GM12878 (cell line): ENCODE measurements at regions not wholly inside any gene's neighbourhood (a gene's known extent, or its start where the extent isn't known, plus 50 kb on each side); places are given as distances from the start of the nearest gene placed in this dataset.

Experiments
- ATAC-seq: fragments of 200-7000 bp; cut with Tn5 transposase; 3 replicates; pipeline ENCODE4 v1.9.1; 2020; ENCODE audit warnings: mild to moderate bottlenecking, moderate library complexity
- BruUV-seq: library from RNA; stranded (reverse); fragments of 400-500 nt; replicated peaks from 2 replicates; lab custom pipeline; 2021; lab: Mats Ljungman, UMichigan
- CTCF ChIA-PET: fragments of 300-600 bp; sonication (Branson Sonifier 250); formaldehyde crosslinking; extraction: SDS; loops from one replicate; lab custom pipeline; 2021; ENCODE audit warnings: inconsistent platforms; lab: Yijun Ruan, JAX
- POLR2A ChIA-PET: fragments of 350-600 bp; formaldehyde crosslinking; extraction: SDS; loops from one replicate; lab custom pipeline; 2021; ENCODE audit warnings: inconsistent platforms; lab: Charles Lee
- RAD21 ChIA-PET: fragments of 300-600 bp; sonication (Branson Sonifier 250); formaldehyde crosslinking; loops from one replicate; lab custom pipeline; 2023; ENCODE audit warnings: antibody characterized with exemption; ENCODE audit not compliant: unreplicated experiment; lab: Charles Lee
- SMC1A ChIA-PET: fragments of 300-600 bp; sonication (Branson Sonifier 250); formaldehyde crosslinking; loops from one replicate; lab custom pipeline; 2023; ENCODE audit not compliant: unreplicated experiment, uncharacterized antibody; lab: Charles Lee
- DNase-seq: peaks from one replicate; pipeline ENCODE4 v3.0.0-alpha.2; 2011; ENCODE audit warnings: low read depth, low spot score
- FAIRE-seq: peaks from 3 replicates; lab custom pipeline; 2011; peaks lifted over from hg19 to GRCh38; lab: Jason Lieb, UNC
- H2AFZ ChIP-seq: 2 replicates; pipeline ENCODE4 v1.6.0; 2011; ENCODE audit warnings: low read depth, low read length, control low read depth; ENCODE audit not compliant: control insufficient read depth
- H3K27ac ChIP-seq: 2 replicates; pipeline ENCODE4 v1.5.1; 2011; ENCODE audit warnings: control low read depth; ENCODE audit not compliant: control insufficient read depth, insufficient read depth
- H3K27me3 ChIP-seq, 2 experiments: replicated peaks in 1 of 2; 2 replicates each; pipeline versions ENCODE4 v1.6.0 to v1.6.1; 2011; ENCODE audit warnings: low read length in 1 of 2; ENCODE audit not compliant: control insufficient read depth in 2 of 2, insufficient read depth in 2 of 2
- H3K36me3 ChIP-seq, 2 experiments: 2 replicates each; pipeline ENCODE4 v1.5.1; 2011; ENCODE audit warnings: low read length in 1 of 2; ENCODE audit not compliant: control insufficient read depth in 2 of 2, insufficient read depth in 2 of 2
- H3K4me1 ChIP-seq: 2 replicates; pipeline ENCODE4 v1.6.1; 2011; ENCODE audit warnings: mild to moderate bottlenecking, low read length, moderate library complexity, mixed read lengths; ENCODE audit not compliant: control insufficient read depth, insufficient read depth
- H3K4me2 ChIP-seq: 2 replicates; pipeline ENCODE4 v1.6.0; 2011; ENCODE audit warnings: control low read depth; ENCODE audit not compliant: control insufficient read depth, insufficient read depth
- H3K4me3 ChIP-seq: fragments of 200-600 bp; sonication (generic); 2 replicates; pipeline ENCODE4 v1.5.1; 2016
- H3K79me2 ChIP-seq: 2 replicates; pipeline ENCODE4 v1.6.0; 2011; ENCODE audit warnings: low read length; ENCODE audit not compliant: control insufficient read depth, insufficient read depth
- H3K9ac ChIP-seq: 2 replicates; pipeline ENCODE4 v1.8.0; 2011; ENCODE audit warnings: low read length, control low read depth, mixed read lengths; ENCODE audit not compliant: control insufficient read depth, insufficient read depth
- H3K9me3 ChIP-seq: replicated peaks from 3 replicates; pipeline ENCODE4 v1.5.1; 2011; ENCODE audit warnings: mild to moderate bottlenecking, low read length; ENCODE audit not compliant: control insufficient read depth, insufficient read depth
- H4K20me1 ChIP-seq: 2 replicates; pipeline ENCODE4 v1.6.0; 2011; ENCODE audit not compliant: control insufficient read depth, insufficient read depth
- BACH1 ChIP-seq: fragments of 450-650 bp; IDR thresholded peaks from 2 replicates; pipeline ENCODE4 v1.6.1; 2017; ENCODE audit warnings: mild to moderate bottlenecking, borderline replicate concordance
- CBX5 ChIP-seq: sonication (generic); IDR thresholded peaks from 2 replicates; pipeline ENCODE4 v1.6.1; 2016; ENCODE audit warnings: low read depth, moderate library complexity, mild to moderate bottlenecking, inconsistent platforms
- EP300 ChIP-seq, 2 experiments: fragments of 150-350 bp in 1 of 2; IDR thresholded peaks; 2 replicates each; pipeline ENCODE4 v1.6.1; 2011 to 2012; ENCODE audit warnings: low read depth in 2 of 2, low read length in 2 of 2, borderline replicate concordance in 1 of 2, improper control_type of control experiment in 1 of 2, inconsistent platforms in 1 of 2; ENCODE audit not compliant: control insufficient read depth in 1 of 2
- FOXK2 ChIP-seq: fragments of 450-650 bp; IDR thresholded peaks from 2 replicates; pipeline ENCODE4 v1.6.1; 2017; ENCODE audit warnings: mild to moderate bottlenecking, moderate library complexity
- HCFC1 ChIP-seq: fragments of 150-350 bp; IDR thresholded peaks from 2 replicates; pipeline ENCODE4 v1.6.1; 2014; ENCODE audit warnings: low read length
- MEF2A ChIP-seq: IDR thresholded peaks from 2 replicates; pipeline ENCODE4 v1.6.1; 2011; ENCODE audit warnings: low read depth, mild to moderate bottlenecking, low read length, moderate library complexity; ENCODE audit not compliant: insufficient read depth
- MEF2B ChIP-seq: fragments of 450-650 bp; IDR thresholded peaks from 2 replicates; pipeline ENCODE4 v1.6.1; 2018; ENCODE audit warnings: mild to moderate bottlenecking, moderate library complexity; ENCODE audit not compliant: partially characterized antibody, poor library complexity, severe bottlenecking
- MYC ChIP-seq: IDR thresholded peaks from 2 replicates; pipeline ENCODE4 v1.6.1; 2011; ENCODE audit warnings: mild to moderate bottlenecking, low read length, moderate library complexity, inconsistent platforms; ENCODE audit not compliant: insufficient read depth, insufficient replicate concordance, insufficient read length, severe bottlenecking
- POLR2AphosphoS2 ChIP-seq: IDR thresholded peaks from 2 replicates; pipeline ENCODE4 v1.6.1; 2011; ENCODE audit warnings: low read depth, mild to moderate bottlenecking, low read length, improper control_type of control experiment, moderate library complexity
- POU2F2 ChIP-seq: IDR thresholded peaks from 3 replicates; pipeline ENCODE4 v1.6.1; 2011; ENCODE audit warnings: low read depth, mild to moderate bottlenecking, low read length, borderline replicate concordance
- RBBP5 ChIP-seq: fragments of 200-600 bp; sonication (generic); conservative IDR thresholded peaks from 2 replicates; pipeline ENCODE4 v1.6.1; 2016
- SIX5 ChIP-seq: IDR thresholded peaks from 2 replicates; pipeline ENCODE4 v1.6.1; 2011; ENCODE audit warnings: mild to moderate bottlenecking, low read depth, low read length, moderate library complexity; ENCODE audit not compliant: severe bottlenecking
- SREBF1 ChIP-seq: IDR thresholded peaks from 2 replicates; pipeline ENCODE4 v1.6.1; 2012; ENCODE audit warnings: mild to moderate bottlenecking, low read length
- STAT1 ChIP-seq: fragments of 450-650 bp; conservative IDR thresholded peaks from 2 replicates; pipeline ENCODE4 v1.6.1; 2014; ENCODE audit warnings: antibody characterized with exemption, mild to moderate bottlenecking
- TCF12 ChIP-seq: IDR thresholded peaks from 2 replicates; pipeline ENCODE4 v1.6.1; 2011; ENCODE audit warnings: low read depth, mild to moderate bottlenecking, low read length
- WGBS: methylation state at CpG from one replicate; pipeline ENCODE4 v1.1.6; 2016; ENCODE audit warnings: low lambda C conversion rate; ENCODE audit not compliant: insufficient replicate concordance, insufficient coverage; ENCODE audit errors: missing lambda C conversion rate; 5-methylcytosine and 5-hydroxymethylcytosine counted together
- in situ Hi-C: fragments of 300-500 bp; cut with MboI; formaldehyde crosslinking; loops from 9 replicates; pipeline ENCODE4 v1.14.3; 2018; ENCODE audit warnings: mixed read lengths
- intact Hi-C: fragments of 100-400 bp; cut with micrococcal nuclease; formaldehyde crosslinking; loops from one replicate; pipeline ENCODE4 v1.14.2; 2022; ENCODE audit not compliant: unreplicated experiment
- TF ChIP-seq, protein P1 (sequence below): IDR thresholded peaks from 2 replicates; pipeline ENCODE4 v1.6.1; 2011; ENCODE audit warnings: low read depth, mild to moderate bottlenecking, low read length, moderate library complexity, borderline replicate concordance; ENCODE audit errors: extremely low read depth
- TF ChIP-seq, protein P2 (sequence below): IDR thresholded peaks from 2 replicates; pipeline ENCODE4 v1.6.1; 2012; ENCODE audit warnings: low read depth, low read length, improper control_type of control experiment
- TF ChIP-seq, protein P3 (sequence below): fragments of 450-650 bp; IDR thresholded peaks from 2 replicates; pipeline ENCODE4 v1.6.1; 2017; ENCODE audit warnings: mild to moderate bottlenecking
- TF ChIP-seq, protein P4 (sequence below): IDR thresholded peaks from 2 replicates; pipeline ENCODE4 v1.6.1; 2011; ENCODE audit warnings: mild to moderate bottlenecking, low read depth, low read length, moderate library complexity; ENCODE audit not compliant: insufficient replicate concordance

- no TSS peak for BruUV-seq
- intact Hi-C loops, result no loop called here
- POLR2A ChIA-PET, result no interaction called here
- Histone ChIP-seq H3K27ac (no peak overlapping the region), H3K4me3 (no peak overlapping the region), H3K36me3 (no peaks in the 10 kb centered on the region), H3K4me1 (no peaks in the 10 kb centered on the region), H3K27me3 (no peaks in the 10 kb centered on the region), H3K9ac (no peak overlapping the region), H3K9me3 (no peaks in the 10 kb centered on the region; the same call in 2 of the 3 replicates), H3K79me2 (no peaks in the 10 kb centered on the region), H2AFZ (no peak overlapping the region), H3K4me2 (no peak overlapping the region), H4K20me1 (no peaks in the 10 kb centered on the region)
- CTCF ChIA-PET, result no interaction called here
- 55% methylated on average over 10 of the region's 10 CpGs for WGBS
- SMC1A ChIA-PET, result no interaction called here
- ATAC-seq, result no peak
- in situ Hi-C loops, result no loop called here
- FAIRE-seq, result no peak
- no peak for DNase-seq
- RAD21 ChIA-PET, result no interaction called here
- TF ChIP-seq CBX5, result no peak
- TF ChIP-seq TCF12, result no peak
- TF ChIP-seq MYC, result no peak
- no peak for TF ChIP-seq SIX5
- TF ChIP-seq MEF2B, result no peak
- TF ChIP-seq BACH1, result no peak
- no peak for TF ChIP-seq FOXK2
- no peak for TF ChIP-seq HCFC1
- TF ChIP-seq, protein P1, sequence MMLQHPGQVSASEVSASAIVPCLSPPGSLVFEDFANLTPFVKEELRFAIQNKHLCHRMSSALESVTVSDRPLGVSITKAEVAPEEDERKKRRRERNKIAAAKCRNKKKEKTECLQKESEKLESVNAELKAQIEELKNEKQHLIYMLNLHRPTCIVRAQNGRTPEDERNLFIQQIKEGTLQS, result no peak
- TF ChIP-seq RBBP5, result no peak
- TF ChIP-seq MEF2A, result no peak
- TF ChIP-seq, protein P2, sequence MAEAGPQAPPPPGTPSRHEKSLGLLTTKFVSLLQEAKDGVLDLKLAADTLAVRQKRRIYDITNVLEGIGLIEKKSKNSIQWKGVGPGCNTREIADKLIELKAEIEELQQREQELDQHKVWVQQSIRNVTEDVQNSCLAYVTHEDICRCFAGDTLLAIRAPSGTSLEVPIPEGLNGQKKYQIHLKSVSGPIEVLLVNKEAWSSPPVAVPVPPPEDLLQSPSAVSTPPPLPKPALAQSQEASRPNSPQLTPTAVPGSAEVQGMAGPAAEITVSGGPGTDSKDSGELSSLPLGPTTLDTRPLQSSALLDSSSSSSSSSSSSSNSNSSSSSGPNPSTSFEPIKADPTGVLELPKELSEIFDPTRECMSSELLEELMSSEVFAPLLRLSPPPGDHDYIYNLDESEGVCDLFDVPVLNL, result no peak
- TF ChIP-seq SREBF1, result no peak
- TF ChIP-seq STAT1, result no peak
- TF ChIP-seq EP300 (IDR thresholded peaks at IDR 0.05; ENCODE audit: borderline replicate concordance in 1 of 2, control insufficient read depth in 1 of 2, low read depth in 2 of 2, low read length in 2 of 2), result no peak
- TF ChIP-seq, protein P3, sequence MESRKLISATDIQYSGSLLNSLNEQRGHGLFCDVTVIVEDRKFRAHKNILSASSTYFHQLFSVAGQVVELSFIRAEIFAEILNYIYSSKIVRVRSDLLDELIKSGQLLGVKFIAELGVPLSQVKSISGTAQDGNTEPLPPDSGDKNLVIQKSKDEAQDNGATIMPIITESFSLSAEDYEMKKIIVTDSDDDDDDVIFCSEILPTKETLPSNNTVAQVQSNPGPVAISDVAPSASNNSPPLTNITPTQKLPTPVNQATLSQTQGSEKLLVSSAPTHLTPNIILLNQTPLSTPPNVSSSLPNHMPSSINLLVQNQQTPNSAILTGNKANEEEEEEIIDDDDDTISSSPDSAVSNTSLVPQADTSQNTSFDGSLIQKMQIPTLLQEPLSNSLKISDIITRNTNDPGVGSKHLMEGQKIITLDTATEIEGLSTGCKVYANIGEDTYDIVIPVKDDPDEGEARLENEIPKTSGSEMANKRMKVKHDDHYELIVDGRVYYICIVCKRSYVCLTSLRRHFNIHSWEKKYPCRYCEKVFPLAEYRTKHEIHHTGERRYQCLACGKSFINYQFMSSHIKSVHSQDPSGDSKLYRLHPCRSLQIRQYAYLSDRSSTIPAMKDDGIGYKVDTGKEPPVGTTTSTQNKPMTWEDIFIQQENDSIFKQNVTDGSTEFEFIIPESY, result no peak
- TF ChIP-seq POU2F2, result no peak
- TF ChIP-seq, protein P4, sequence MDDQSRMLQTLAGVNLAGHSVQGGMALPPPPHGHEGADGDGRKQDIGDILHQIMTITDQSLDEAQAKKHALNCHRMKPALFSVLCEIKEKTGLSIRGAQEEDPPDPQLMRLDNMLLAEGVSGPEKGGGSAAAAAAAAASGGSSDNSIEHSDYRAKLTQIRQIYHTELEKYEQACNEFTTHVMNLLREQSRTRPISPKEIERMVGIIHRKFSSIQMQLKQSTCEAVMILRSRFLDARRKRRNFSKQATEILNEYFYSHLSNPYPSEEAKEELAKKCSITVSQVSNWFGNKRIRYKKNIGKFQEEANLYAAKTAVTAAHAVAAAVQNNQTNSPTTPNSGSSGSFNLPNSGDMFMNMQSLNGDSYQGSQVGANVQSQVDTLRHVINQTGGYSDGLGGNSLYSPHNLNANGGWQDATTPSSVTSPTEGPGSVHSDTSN, result no peak
- no peak for TF ChIP-seq POLR2AphosphoS2
These were observed 192.0 kb downstream of the IRX1 start for GRCh38 chr5:3787604-3788003.
